H1 (cell line): ENCODE measurements at regions not wholly inside any gene's neighbourhood (a gene's known extent, or its start where the extent isn't known, plus 50 kb on each side); places are given as distances from the start of the nearest gene placed in this dataset.

Experiments
- CTCF ChIA-PET: fragments of 300-600 bp; sonication (Branson Sonifier 250); formaldehyde crosslinking; loops from one replicate; lab custom pipeline; 2021; ENCODE audit not compliant: partially characterized antibody; lab: Charles Lee
- POLR2A ChIA-PET: fragments of 300-600 bp; sonication (Branson Sonifier 250); formaldehyde crosslinking; loops from one replicate; lab custom pipeline; 2021; ENCODE audit warnings: inconsistent platforms; ENCODE audit not compliant: partially characterized antibody; lab: Charles Lee
- DNase-seq, 2 experiments: peaks; one replicate each; pipeline versions ENCODE4 v3.0.0 to v3.0.0-alpha.2; 2010 to 2022; ENCODE audit warnings: low spot score in 2 of 2, low read depth in 1 of 2, mixed read lengths in 1 of 2
- FAIRE-seq: peaks from 2 replicates; lab custom pipeline; 2011; peaks lifted over from hg19 to GRCh38; lab: Jason Lieb, UNC
- H2AFZ ChIP-seq: 2 replicates; pipeline ENCODE4 v1.8.1; 2012; ENCODE audit warnings: low read length, inconsistent platforms
- H2AK5ac ChIP-seq: 2 replicates; pipeline ENCODE4 v1.6.1; 2013; ENCODE audit warnings: low read depth, low read length
- H2BK120ac ChIP-seq: replicated peaks from 2 replicates; pipeline ENCODE3; 2013; ENCODE audit warnings: low read depth, low read length, inconsistent platforms
- H2BK12ac ChIP-seq: 2 replicates; pipeline ENCODE4 v1.6.1; 2013; ENCODE audit warnings: low read depth, low read length
- H2BK15ac ChIP-seq: 2 replicates; pipeline ENCODE4 v1.6.1; 2013; ENCODE audit warnings: low read length
- H2BK20ac ChIP-seq: 2 replicates; pipeline ENCODE4 v1.6.1; 2013; ENCODE audit warnings: low read length
- H2BK5ac ChIP-seq: 2 replicates; pipeline ENCODE4 v1.6.1; 2013; ENCODE audit warnings: low read depth, low read length
- H3K14ac ChIP-seq: 2 replicates; pipeline ENCODE4 v1.6.1; 2013; ENCODE audit warnings: inconsistent platforms; ENCODE audit not compliant: insufficient read length
- H3K18ac ChIP-seq: 2 replicates; pipeline ENCODE4 v1.6.1; 2013; ENCODE audit warnings: low read length; ENCODE audit errors: extremely low read depth
- H3K23ac ChIP-seq: 2 replicates; pipeline ENCODE4 v1.6.1; 2013; ENCODE audit warnings: inconsistent platforms; ENCODE audit not compliant: insufficient read length
- H3K23me2 ChIP-seq: 2 replicates; pipeline ENCODE4 v1.6.1; 2013; ENCODE audit warnings: low read depth, low read length
- H3K27ac ChIP-seq: 2 replicates; pipeline ENCODE4 v1.6.1; 2011; ENCODE audit warnings: low read depth, low read length, inconsistent platforms
- H3K27me3 ChIP-seq, 4 experiments: replicated peaks in 1 of 4; 1 replicate in 1 of 4; 2 replicates in 3 of 4; pipeline versions ENCODE4 v1.6.1 to v1.8.1; 2011 to 2013; ENCODE audit warnings: low read length in 3 of 4, mild to moderate bottlenecking in 3 of 4, inconsistent platforms in 2 of 4, mixed read lengths in 2 of 4, moderate library complexity in 1 of 4; ENCODE audit not compliant: control insufficient read depth in 3 of 4, insufficient read depth in 3 of 4; ENCODE audit errors: extremely low read depth in 1 of 4
- H3K36me3 ChIP-seq, 4 experiments: 2 replicates each; pipeline versions ENCODE4 v1.6.1 to v1.8.1; 2011 to 2013; ENCODE audit warnings: mild to moderate bottlenecking in 4 of 4, low read length in 3 of 4, moderate library complexity in 2 of 4, control low read depth in 1 of 4, inconsistent platforms in 1 of 4; ENCODE audit not compliant: insufficient read depth in 4 of 4, control insufficient read depth in 2 of 4
- H3K4ac ChIP-seq: replicated peaks from 2 replicates; pipeline ENCODE3; 2013; ENCODE audit warnings: low read length, low read depth, mixed read lengths, inconsistent platforms; ENCODE audit not compliant: insufficient read length
- H3K4me1 ChIP-seq, 4 experiments: replicated peaks in 1 of 4; 1 replicate in 1 of 4; 2 replicates in 3 of 4; pipeline versions ENCODE4 v1.6.1 to v1.8.1; 2011 to 2013; ENCODE audit warnings: low read length in 3 of 4, inconsistent platforms in 2 of 4, mixed read lengths in 1 of 4; ENCODE audit not compliant: insufficient read depth in 4 of 4, control insufficient read depth in 3 of 4
- H3K4me2 ChIP-seq, 2 experiments: 2 replicates each; pipeline versions ENCODE4 v1.6.1 to v1.8.1; 2011 to 2013; ENCODE audit warnings: low read depth in 2 of 2, low read length in 2 of 2, control low read depth in 1 of 2, inconsistent platforms in 1 of 2, mild to moderate bottlenecking in 1 of 2; ENCODE audit not compliant: insufficient read depth in 1 of 2
- H3K4me3 ChIP-seq, 4 experiments: fragments of 200-600, 300-600 bp in 1 of 4; sonication (generic), shearing (Covaris generic), sonication (Bioruptor Twin) in 1 of 4; 2 replicates each; pipeline versions ENCODE4 v1.5.1 to v1.8.1; 2011 to 2016; ENCODE audit warnings: low read length in 4 of 4, low read depth in 3 of 4, control low read depth in 2 of 4, inconsistent platforms in 2 of 4, mild to moderate bottlenecking in 2 of 4, mixed read lengths in 1 of 4, moderate library complexity in 1 of 4; ENCODE audit not compliant: insufficient read depth in 2 of 4; ENCODE audit errors: extremely low read depth in 1 of 4
- H3K56ac ChIP-seq: replicated peaks from 2 replicates; pipeline ENCODE3; 2013; ENCODE audit warnings: low read depth, mild to moderate bottlenecking, mixed read lengths, low read length, inconsistent platforms; ENCODE audit not compliant: insufficient read length
- H3K79me1 ChIP-seq: 2 replicates; pipeline ENCODE4 v1.6.1; 2013; ENCODE audit warnings: low read depth, low read length, control low read depth
- H3K79me2 ChIP-seq, 2 experiments: 2 replicates each; pipeline versions ENCODE4 v1.6.1 to v1.8.1; 2012 to 2013; ENCODE audit warnings: low read length in 2 of 2, mild to moderate bottlenecking in 2 of 2, inconsistent platforms in 1 of 2; ENCODE audit not compliant: insufficient read depth in 2 of 2, control insufficient read depth in 1 of 2
- H3K9ac ChIP-seq, 4 experiments: replicated peaks in 1 of 4; 1 replicate in 1 of 4; 2 replicates in 3 of 4; pipeline versions ENCODE4 v1.6.1 to v1.8.1; 2011 to 2013; ENCODE audit warnings: low read depth in 3 of 4, low read length in 3 of 4, control low read depth in 2 of 4, mild to moderate bottlenecking in 2 of 4, moderate library complexity in 2 of 4, inconsistent platforms in 1 of 4; ENCODE audit errors: extremely low read depth in 1 of 4
- H3K9me3 ChIP-seq, 2 experiments: 2 replicates each; pipeline versions ENCODE4 v1.6.1 to v1.8.1; 2012 to 2013; ENCODE audit warnings: mild to moderate bottlenecking in 2 of 2, moderate library complexity in 2 of 2, control low read depth in 1 of 2, inconsistent platforms in 1 of 2, low read depth in 1 of 2, low read length in 1 of 2, mixed read lengths in 1 of 2; ENCODE audit not compliant: insufficient read depth in 2 of 2
- H4K20me1 ChIP-seq, 2 experiments: replicated peaks in 1 of 2; 2 replicates each; pipeline versions ENCODE3 to v1.8.1; 2011 to 2013; ENCODE audit warnings: inconsistent platforms in 2 of 2, low read length in 2 of 2, mild to moderate bottlenecking in 1 of 2; ENCODE audit not compliant: insufficient read depth in 2 of 2, control insufficient read depth in 1 of 2
- H4K5ac ChIP-seq: 2 replicates; pipeline ENCODE4 v1.6.1; 2013; ENCODE audit warnings: low read length, low read depth, mixed read lengths, inconsistent platforms; ENCODE audit not compliant: insufficient read length
- H4K8ac ChIP-seq: 2 replicates; pipeline ENCODE4 v1.8.0; 2013; ENCODE audit warnings: mild to moderate bottlenecking, moderate library complexity, low read length, inconsistent platforms; ENCODE audit not compliant: insufficient read depth; ENCODE audit errors: extremely low read depth
- H4K91ac ChIP-seq: replicated peaks from 2 replicates; pipeline ENCODE3; 2013; ENCODE audit warnings: low read length, mixed read lengths, inconsistent platforms; ENCODE audit not compliant: insufficient read length
- ASH2L ChIP-seq: fragments of 200-600, 300-600 bp; sonication (generic); IDR thresholded peaks from one replicate; pipeline ENCODE4 v1.7.1; 2017; ENCODE audit warnings: low read length
- BACH1 ChIP-seq: IDR thresholded peaks from 2 replicates; pipeline ENCODE4 v1.6.1; 2012; ENCODE audit warnings: low read length, improper control_type of control experiment
- BCL11A ChIP-seq, 2 experiments: IDR thresholded peaks; one replicate each; pipeline ENCODE4 v1.6.1; 2011; ENCODE audit warnings: low read depth in 2 of 2, low read length in 2 of 2, mild to moderate bottlenecking in 2 of 2
- CEBPB ChIP-seq: IDR thresholded peaks from 2 replicates; pipeline ENCODE4 v1.6.1; 2012; ENCODE audit warnings: low read depth, low read length
- EGR1 ChIP-seq: IDR thresholded peaks from 2 replicates; pipeline ENCODE4 v1.6.1; 2011; ENCODE audit warnings: low read depth, low read length, borderline replicate concordance
- EP300 ChIP-seq, 2 experiments: IDR thresholded peaks; 1 replicate in 1 of 2; 2 replicates in 1 of 2; pipeline ENCODE4 v1.6.1; 2011 to 2012; ENCODE audit warnings: low read depth in 2 of 2, low read length in 2 of 2, mild to moderate bottlenecking in 2 of 2, borderline replicate concordance in 1 of 2, inconsistent platforms in 1 of 2, moderate library complexity in 1 of 2
- GTF2F1 ChIP-seq: IDR thresholded peaks from 2 replicates; pipeline ENCODE4 v1.6.1; 2012; ENCODE audit warnings: low read depth, low read length, improper control_type of control experiment, borderline replicate concordance
- HDAC6 ChIP-seq: IDR thresholded peaks from one replicate; pipeline ENCODE4 v1.7.1; 2012; ENCODE audit warnings: low read depth, mild to moderate bottlenecking, inconsistent platforms, low read length, moderate library complexity
- KDM4A ChIP-seq: IDR thresholded peaks from one replicate; pipeline ENCODE4 v1.7.1; 2012; ENCODE audit warnings: low read depth, mild to moderate bottlenecking, moderate library complexity, low read length, inconsistent platforms; ENCODE audit not compliant: severe bottlenecking
- POLR2A ChIP-seq, 2 experiments: IDR thresholded peaks; 1 replicate in 1 of 2; 2 replicates in 1 of 2; pipeline ENCODE4 v1.6.1; 2011; ENCODE audit warnings: low read depth in 2 of 2, low read length in 2 of 2, mild to moderate bottlenecking in 2 of 2; ENCODE audit errors: control extremely low read depth in 1 of 2
- RFX5 ChIP-seq: IDR thresholded peaks from 2 replicates; pipeline ENCODE4 v1.6.1; 2011; ENCODE audit warnings: low read depth, low read length, improper control_type of control experiment, borderline replicate concordance
- RNF2 ChIP-seq: fragments of 200-900, 300-1000 bp; sonication (generic); IDR thresholded peaks from 2 replicates; pipeline ENCODE4 v1.7.1; 2016; ENCODE audit warnings: borderline replicate concordance, low read depth, mild to moderate bottlenecking, antibody characterized with exemption, low read length; ENCODE audit not compliant: poor library complexity, severe bottlenecking; ENCODE audit errors: missing control alignments
- SIX5 ChIP-seq: IDR thresholded peaks from 2 replicates; pipeline ENCODE4 v1.6.1; 2011; ENCODE audit warnings: mild to moderate bottlenecking, low read depth, low read length
- SP1 ChIP-seq: IDR thresholded peaks from 2 replicates; pipeline ENCODE4 v1.6.1; 2011; ENCODE audit warnings: low read depth, low read length
- TEAD4 ChIP-seq: IDR thresholded peaks from 2 replicates; pipeline ENCODE4 v1.6.1; 2012; ENCODE audit warnings: low read depth, low read length, inconsistent platforms, mixed read lengths
- WGBS, 2 experiments: shearing (Covaris generic) in 1 of 2; methylation state at CpG; one replicate each; pipeline versions ENCODE4 v1.1.6 to v1.1.7; 2013 to 2015; ENCODE audit warnings: low lambda C conversion rate in 2 of 2, mixed read lengths in 2 of 2, inconsistent platforms in 1 of 2, low coverage in 1 of 2, missing lambda C conversion rate in 1 of 2; ENCODE audit not compliant: insufficient replicate concordance in 2 of 2, insufficient coverage in 1 of 2, insufficient read length in 1 of 2; ENCODE audit errors: extremely low coverage in 1 of 2, missing lambda C conversion rate in 1 of 2; 5-methylcytosine and 5-hydroxymethylcytosine counted together
- TF ChIP-seq, protein P1 (sequence below): IDR thresholded peaks from 2 replicates; pipeline ENCODE4 v1.6.1; 2012; ENCODE audit warnings: inconsistent platforms

DNA sequence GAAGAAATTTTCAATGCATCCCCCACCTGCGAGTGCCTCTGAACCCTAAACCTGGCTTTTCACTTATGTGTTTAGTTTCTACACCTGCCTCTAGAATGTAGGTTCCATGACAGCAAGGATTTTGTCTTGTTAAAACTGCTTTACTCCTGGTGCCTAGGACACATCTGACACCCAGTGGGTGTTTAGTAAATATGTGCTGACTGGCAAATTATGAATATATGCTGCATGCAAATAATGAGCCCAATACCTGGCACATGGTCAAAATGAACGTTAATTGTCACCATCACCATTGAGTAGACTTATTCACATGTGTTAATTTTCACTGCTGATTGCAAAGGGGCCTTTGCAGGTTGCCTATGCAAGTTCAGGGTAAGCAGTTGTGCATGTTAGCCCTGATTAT is 249.9 kb upstream of the WWC1 start:
- no peaks in the 10 kb centered on the region for H3K9me3 ChIP-seq
- H3K4me3 ChIP-seq = no peak overlapping the region
- ChIA-PET POLR2A (no interaction called here), CTCF (interaction anchor here (1.1 kb wide), 1 partner anchor 9 kb away, joined by 3 read pairs; no protein-coding TSS in a partner anchor)
- H3K14ac ChIP-seq = no peak overlapping the region
- no peak overlapping the region for H2AK5ac ChIP-seq
- no peak overlapping the region for H4K5ac ChIP-seq
- H3K4me1 ChIP-seq = no peaks in the 10 kb centered on the region; a peak in 2 of 7 replicates
- 89% methylated on average over 2 of the region's 2 CpGs; no CpG with 5 or more reads in 1 of the 2 experiments for WGBS, 2 experiments
- no peak overlapping the region for H3K56ac ChIP-seq
- H3K79me2 ChIP-seq = no peaks in the 10 kb centered on the region
- H3K79me1 ChIP-seq = no peaks in the 10 kb centered on the region
- H4K91ac ChIP-seq = no peak overlapping the region
- no peak overlapping the region for H2BK12ac ChIP-seq
- H4K20me1 ChIP-seq = no peaks in the 10 kb centered on the region
- no peak overlapping the region for H2AFZ ChIP-seq
- no peak overlapping the region for H3K4me2 ChIP-seq
- H4K8ac ChIP-seq = no peak overlapping the region
- H3K36me3 ChIP-seq = no peaks in the 10 kb centered on the region
- H2BK5ac ChIP-seq = no peak overlapping the region
- no peak for DNase-seq
- no peak overlapping the region for H3K18ac ChIP-seq
- H3K23me2 ChIP-seq = no peaks in the 10 kb centered on the region
- H3K27ac ChIP-seq = no peak overlapping the region
- no peak overlapping the region for H2BK120ac ChIP-seq
- FAIRE-seq = no peak
- no peak overlapping the region for H3K9ac ChIP-seq
- no peak overlapping the region for H2BK20ac ChIP-seq
- no peak overlapping the region for H3K4ac ChIP-seq
- H3K23ac ChIP-seq = no peak overlapping the region
- no peak overlapping the region for H2BK15ac ChIP-seq
- no peaks in the 10 kb centered on the region for H3K27me3 ChIP-seq
- TF ChIP-seq TEAD4 = no peak
- TF ChIP-seq KDM4A = no peak
- no peak for TF ChIP-seq ASH2L
- TF ChIP-seq BACH1 = no peak
- TF ChIP-seq POLR2A (IDR thresholded peaks at IDR 0.05; ENCODE audit: control extremely low read depth in 1 of 2, low read depth in 2 of 2, low read length in 2 of 2) = no peak
- TF ChIP-seq, protein P1, sequence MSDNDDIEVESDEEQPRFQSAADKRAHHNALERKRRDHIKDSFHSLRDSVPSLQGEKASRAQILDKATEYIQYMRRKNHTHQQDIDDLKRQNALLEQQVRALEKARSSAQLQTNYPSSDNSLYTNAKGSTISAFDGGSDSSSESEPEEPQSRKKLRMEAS = no peak
- no peak for TF ChIP-seq RNF2
- no peak for TF ChIP-seq BCL11A (IDR thresholded peaks at IDR 0.05; ENCODE audit: low read depth in 2 of 2, low read length in 2 of 2)
- no peak for TF ChIP-seq GTF2F1
- no peak for TF ChIP-seq RFX5
- TF ChIP-seq HDAC6 = no peak
- TF ChIP-seq SP1 = no peak
- TF ChIP-seq CEBPB = no peak
- no peak for TF ChIP-seq EGR1
- no peak for TF ChIP-seq SIX5
- no peak for TF ChIP-seq EP300 (IDR thresholded peaks at IDR 0.05; ENCODE audit: borderline replicate concordance in 1 of 2, low read depth in 2 of 2, low read length in 2 of 2)
